ENCODE measurements at regions not wholly inside any gene's neighbourhood (a gene's known extent, or its start where the extent isn't known, plus 50 kb on each side); places are given as distances from the start of the nearest gene placed in this dataset.
"Not testable (repeated sequence)": the region's sequence is repeated elsewhere in the genome, so short reads cannot be mapped to it uniquely, and the experiment has no call there.

GRCh38 chr5:60041996-60042664 lies 148.6 kb upstream of the PDE4D start:
- TF ChIP-seq, protein P1, sequence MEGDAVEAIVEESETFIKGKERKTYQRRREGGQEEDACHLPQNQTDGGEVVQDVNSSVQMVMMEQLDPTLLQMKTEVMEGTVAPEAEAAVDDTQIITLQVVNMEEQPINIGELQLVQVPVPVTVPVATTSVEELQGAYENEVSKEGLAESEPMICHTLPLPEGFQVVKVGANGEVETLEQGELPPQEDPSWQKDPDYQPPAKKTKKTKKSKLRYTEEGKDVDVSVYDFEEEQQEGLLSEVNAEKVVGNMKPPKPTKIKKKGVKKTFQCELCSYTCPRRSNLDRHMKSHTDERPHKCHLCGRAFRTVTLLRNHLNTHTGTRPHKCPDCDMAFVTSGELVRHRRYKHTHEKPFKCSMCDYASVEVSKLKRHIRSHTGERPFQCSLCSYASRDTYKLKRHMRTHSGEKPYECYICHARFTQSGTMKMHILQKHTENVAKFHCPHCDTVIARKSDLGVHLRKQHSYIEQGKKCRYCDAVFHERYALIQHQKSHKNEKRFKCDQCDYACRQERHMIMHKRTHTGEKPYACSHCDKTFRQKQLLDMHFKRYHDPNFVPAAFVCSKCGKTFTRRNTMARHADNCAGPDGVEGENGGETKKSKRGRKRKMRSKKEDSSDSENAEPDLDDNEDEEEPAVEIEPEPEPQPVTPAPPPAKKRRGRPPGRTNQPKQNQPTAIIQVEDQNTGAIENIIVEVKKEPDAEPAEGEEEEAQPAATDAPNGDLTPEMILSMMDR (conservative IDR thresholded peaks at IDR 0.05), result not testable (repeated sequence)
- TF ChIP-seq ZFX (IDR thresholded peaks at IDR 0.05), result not testable (repeated sequence)

Measured in C4-2B (cell line).